ENCODE measurements at regions not wholly inside any gene's neighbourhood (a gene's known extent, or its start where the extent isn't known, plus 50 kb on each side); places are given as distances from the start of the nearest gene placed in this dataset.
"Not testable (repeated sequence)": the region's sequence is repeated elsewhere in the genome, so short reads cannot be mapped to it uniquely, and the experiment has no call there.

- not testable (repeated sequence) for FAIRE-seq
Measured at GRCh38 chr14:105662043-105662442, 135.7 kb downstream of the TMEM121 start.

GRCh38 chr14:105662592-105662991, 136.2 kb downstream of the TMEM121 start:
- FAIRE-seq, result not testable (repeated sequence)

- not testable (repeated sequence) for FAIRE-seq
Measured at GRCh38 chr14:105663323-105663722, 136.9 kb downstream of the TMEM121 start.

- FAIRE-seq, result not testable (repeated sequence)
Measured at GRCh38 chr14:105663818-105664596, 137.6 kb downstream of the TMEM121 start.

GRCh38 chr14:105664691-105665090, 138.3 kb downstream of the TMEM121 start:
- FAIRE-seq, result no peak

- FAIRE-seq, result no peak
Measured at GRCh38 chr14:105665247-105665950, 139.0 kb downstream of the TMEM121 start.

GRCh38 chr14:105665951-105666277, 139.5 kb downstream of the TMEM121 start:
- FAIRE-seq, result no peak

- no peak for FAIRE-seq
Measured at GRCh38 chr14:105666420-105666819, 140.0 kb downstream of the TMEM121 start.

- not testable (repeated sequence) for FAIRE-seq
Measured at GRCh38 chr14:105666991-105667662, 140.7 kb downstream of the TMEM121 start.

- FAIRE-seq, result not testable (repeated sequence)
Measured at GRCh38 chr14:105667663-105668020, 141.3 kb downstream of the TMEM121 start.

- not testable (repeated sequence) for FAIRE-seq
Measured at GRCh38 chr14:105668021-105668420, 141.6 kb downstream of the TMEM121 start.

GRCh38 chr14:105668471-105669230, 142.3 kb downstream of the TMEM121 start:
- FAIRE-seq, result not testable (repeated sequence)

- FAIRE-seq, result not testable (repeated sequence)
Measured at GRCh38 chr14:105669231-105669610, 142.8 kb downstream of the TMEM121 start.

- not testable (repeated sequence) for FAIRE-seq
Measured at GRCh38 chr14:105669646-105670045, 143.3 kb downstream of the TMEM121 start.

- FAIRE-seq, result not testable (repeated sequence)
Measured at GRCh38 chr14:105672450-105673200, 146.2 kb downstream of the TMEM121 start.

GRCh38 chr14:105675433-105675832, 149.1 kb downstream of the TMEM121 start:
- not testable (repeated sequence) for FAIRE-seq

GRCh38 chr14:105675905-105676670, 149.7 kb downstream of the TMEM121 start:
- FAIRE-seq, result not testable (repeated sequence)

- not testable (repeated sequence) for FAIRE-seq
Measured at GRCh38 chr14:105678057-105678456, 151.7 kb downstream of the TMEM121 start.

- not testable (repeated sequence) for FAIRE-seq
Measured at GRCh38 chr14:105678996-105679958, 152.9 kb downstream of the TMEM121 start.

All from A204.1 (cell line).